ENCODE measurements at regions not wholly inside any gene's neighbourhood (a gene's known extent, or its start where the extent isn't known, plus 50 kb on each side); places are given as distances from the start of the nearest gene placed in this dataset.

- ChIA-PET POLR2A (interaction anchor here (0.5 kb wide), 1 partner anchor 240 kb away, joined by 3 read pairs; no protein-coding TSS in a partner anchor), CTCF (no interaction called here)
- no peaks in the 10 kb centered on the region for H3K4me1 ChIP-seq (ENCODE audit: control insufficient read depth, insufficient read depth, low read length)
- no TSS peak for BruUV-seq (replicated peaks)
- TF ChIP-seq POLR2AphosphoS5 (IDR thresholded peaks at IDR 0.05; ENCODE audit: low read depth, low read length) (no peak), SIN3A (IDR thresholded peaks at IDR 0.05; ENCODE audit: borderline replicate concordance, insufficient read depth, low read depth, low read length) (no peak), TCF7L2 (IDR thresholded peaks at IDR 0.05; ENCODE audit: low read depth, low read length) (no peak)
- TF ChIP-seq, protein P1, sequence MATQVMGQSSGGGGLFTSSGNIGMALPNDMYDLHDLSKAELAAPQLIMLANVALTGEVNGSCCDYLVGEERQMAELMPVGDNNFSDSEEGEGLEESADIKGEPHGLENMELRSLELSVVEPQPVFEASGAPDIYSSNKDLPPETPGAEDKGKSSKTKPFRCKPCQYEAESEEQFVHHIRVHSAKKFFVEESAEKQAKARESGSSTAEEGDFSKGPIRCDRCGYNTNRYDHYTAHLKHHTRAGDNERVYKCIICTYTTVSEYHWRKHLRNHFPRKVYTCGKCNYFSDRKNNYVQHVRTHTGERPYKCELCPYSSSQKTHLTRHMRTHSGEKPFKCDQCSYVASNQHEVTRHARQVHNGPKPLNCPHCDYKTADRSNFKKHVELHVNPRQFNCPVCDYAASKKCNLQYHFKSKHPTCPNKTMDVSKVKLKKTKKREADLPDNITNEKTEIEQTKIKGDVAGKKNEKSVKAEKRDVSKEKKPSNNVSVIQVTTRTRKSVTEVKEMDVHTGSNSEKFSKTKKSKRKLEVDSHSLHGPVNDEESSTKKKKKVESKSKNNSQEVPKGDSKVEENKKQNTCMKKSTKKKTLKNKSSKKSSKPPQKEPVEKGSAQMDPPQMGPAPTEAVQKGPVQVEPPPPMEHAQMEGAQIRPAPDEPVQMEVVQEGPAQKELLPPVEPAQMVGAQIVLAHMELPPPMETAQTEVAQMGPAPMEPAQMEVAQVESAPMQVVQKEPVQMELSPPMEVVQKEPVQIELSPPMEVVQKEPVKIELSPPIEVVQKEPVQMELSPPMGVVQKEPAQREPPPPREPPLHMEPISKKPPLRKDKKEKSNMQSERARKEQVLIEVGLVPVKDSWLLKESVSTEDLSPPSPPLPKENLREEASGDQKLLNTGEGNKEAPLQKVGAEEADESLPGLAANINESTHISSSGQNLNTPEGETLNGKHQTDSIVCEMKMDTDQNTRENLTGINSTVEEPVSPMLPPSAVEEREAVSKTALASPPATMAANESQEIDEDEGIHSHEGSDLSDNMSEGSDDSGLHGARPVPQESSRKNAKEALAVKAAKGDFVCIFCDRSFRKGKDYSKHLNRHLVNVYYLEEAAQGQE (IDR thresholded peaks at IDR 0.05; ENCODE audit: insufficient read depth in 1 of 2, low read depth in 2 of 2, low read length in 1 of 2) = no peak
- TF ChIP-seq, protein P2, sequence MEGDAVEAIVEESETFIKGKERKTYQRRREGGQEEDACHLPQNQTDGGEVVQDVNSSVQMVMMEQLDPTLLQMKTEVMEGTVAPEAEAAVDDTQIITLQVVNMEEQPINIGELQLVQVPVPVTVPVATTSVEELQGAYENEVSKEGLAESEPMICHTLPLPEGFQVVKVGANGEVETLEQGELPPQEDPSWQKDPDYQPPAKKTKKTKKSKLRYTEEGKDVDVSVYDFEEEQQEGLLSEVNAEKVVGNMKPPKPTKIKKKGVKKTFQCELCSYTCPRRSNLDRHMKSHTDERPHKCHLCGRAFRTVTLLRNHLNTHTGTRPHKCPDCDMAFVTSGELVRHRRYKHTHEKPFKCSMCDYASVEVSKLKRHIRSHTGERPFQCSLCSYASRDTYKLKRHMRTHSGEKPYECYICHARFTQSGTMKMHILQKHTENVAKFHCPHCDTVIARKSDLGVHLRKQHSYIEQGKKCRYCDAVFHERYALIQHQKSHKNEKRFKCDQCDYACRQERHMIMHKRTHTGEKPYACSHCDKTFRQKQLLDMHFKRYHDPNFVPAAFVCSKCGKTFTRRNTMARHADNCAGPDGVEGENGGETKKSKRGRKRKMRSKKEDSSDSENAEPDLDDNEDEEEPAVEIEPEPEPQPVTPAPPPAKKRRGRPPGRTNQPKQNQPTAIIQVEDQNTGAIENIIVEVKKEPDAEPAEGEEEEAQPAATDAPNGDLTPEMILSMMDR (IDR thresholded peaks at IDR 0.05) = no peak
- H3K27ac ChIP-seq (ENCODE audit: low read length) = no peak overlapping the region
- in situ Hi-C loops (cut with HindIII; ENCODE audit: low pct_unique_long_range_greater_than_20kb, low sequenced_read_pairs) = no loop called here
- DNase-seq (ENCODE audit: low read depth, low spot score) (no peak), ATAC-seq (no peak)
- H3K9me3 ChIP-seq (ENCODE audit: control insufficient read depth, insufficient read depth, low read depth, low read length) = no peaks in the 10 kb centered on the region
- no peak overlapping the region for H3K4me3 ChIP-seq (ENCODE audit: low read depth in 2 of 2, low read length in 2 of 2)
- H3K27me3 ChIP-seq (ENCODE audit: control insufficient read depth, insufficient read depth, low read length) = no peaks in the 10 kb centered on the region; the same call in 1 of the 2 replicates
- no peaks in the 10 kb centered on the region for H3K36me3 ChIP-seq (ENCODE audit: control insufficient read depth, insufficient read depth, low read length)
- intact Hi-C loops (cut with micrococcal nuclease; ENCODE audit: unreplicated experiment) = no loop called here
Measured at GRCh38 chr20:10783707-10784553, 110.1 kb upstream of the JAG1 start.

- TF ChIP-seq, protein P1 (IDR thresholded peaks at IDR 0.05; ENCODE audit: insufficient read depth in 1 of 2, low read depth in 2 of 2, low read length in 1 of 2) = no peak
- TF ChIP-seq POLR2AphosphoS5 (IDR thresholded peaks at IDR 0.05; ENCODE audit: low read depth, low read length) (no peak), SIN3A (IDR thresholded peaks at IDR 0.05; ENCODE audit: borderline replicate concordance, insufficient read depth, low read depth, low read length) (no peak), TCF7L2 (IDR thresholded peaks at IDR 0.05; ENCODE audit: low read depth, low read length) (no peak)
- TF ChIP-seq, protein P2 (IDR thresholded peaks at IDR 0.05) = no peak
- ATAC-seq = no peak
- ChIA-PET CTCF (no interaction called here), POLR2A (no interaction called here)
- BruUV-seq (replicated peaks) = no TSS peak
- intact Hi-C loops (cut with micrococcal nuclease; ENCODE audit: unreplicated experiment) = no loop called here
- no peaks in the 10 kb centered on the region; the same call in 1 of the 2 replicates for H3K27me3 ChIP-seq (ENCODE audit: control insufficient read depth, insufficient read depth, low read length)
- no peaks in the 10 kb centered on the region for H3K9me3 ChIP-seq (ENCODE audit: control insufficient read depth, insufficient read depth, low read depth, low read length)
- H3K4me1 ChIP-seq (ENCODE audit: control insufficient read depth, insufficient read depth, low read length) = no peaks in the 10 kb centered on the region
- in situ Hi-C loops (cut with HindIII; ENCODE audit: low pct_unique_long_range_greater_than_20kb, low sequenced_read_pairs) = no loop called here
- no peak overlapping the region for H3K27ac ChIP-seq (ENCODE audit: low read length)
- H3K36me3 ChIP-seq (ENCODE audit: control insufficient read depth, insufficient read depth, low read length) = no peaks in the 10 kb centered on the region
- H3K4me3 ChIP-seq (ENCODE audit: low read depth in 2 of 2, low read length in 2 of 2) = no peak overlapping the region
- DNase-seq (ENCODE audit: low read depth, low spot score) = no peak
Measured at GRCh38 chr20:10784554-10785183, 110.9 kb upstream of the JAG1 start.

All from Panc1 (cell line).